ENCODE measurements at regions not wholly inside any gene's neighbourhood (a gene's known extent, or its start where the extent isn't known, plus 50 kb on each side); places are given as distances from the start of the nearest gene placed in this dataset.

- TF ChIP-seq CTCF (IDR thresholded peaks at IDR 0.05 in 4 of 5, conservative IDR thresholded peaks at IDR 0.05 in 1 of 5): no peak
- no peak for TF ChIP-seq POLR2A (IDR thresholded peaks at IDR 0.05)
Measured at GRCh38 chr9:91119142-91119541, 242.6 kb downstream of the AUH start.
